ENCODE measurements at regions not wholly inside any gene's neighbourhood (a gene's known extent, or its start where the extent isn't known, plus 50 kb on each side); places are given as distances from the start of the nearest gene placed in this dataset.

- DNase-seq (ENCODE audit: low read depth in 3 of 3, low spot score in 1 of 3), result no peak
These were observed 166.5 kb upstream of the PPP1R2C start for GRCh38 chrX:42944381-42944998.

- no peak for DNase-seq (ENCODE audit: low read depth in 3 of 3, low spot score in 1 of 3)
These were observed 168.7 kb upstream of the PPP1R2C start for GRCh38 chrX:42946544-42947194.

- DNase-seq (ENCODE audit: low read depth in 3 of 3, low spot score in 1 of 3), result no peak
These were observed 171.0 kb upstream of the PPP1R2C start for GRCh38 chrX:42948723-42949657.

GRCh38 chrX:42951747-42952146, 173.8 kb upstream of the PPP1R2C start:
- no peak for DNase-seq (ENCODE audit: low read depth in 3 of 3, low spot score in 1 of 3)

GRCh38 chrX:42952621-42953020, 174.7 kb upstream of the PPP1R2C start:
- DNase-seq (ENCODE audit: low read depth in 3 of 3, low spot score in 1 of 3), result no peak

- DNase-seq (ENCODE audit: low read depth in 3 of 3, low spot score in 1 of 3), result no peak
These were observed 176.9 kb upstream of the PPP1R2C start for GRCh38 chrX:42954880-42955279.

- no peak for DNase-seq (ENCODE audit: low read depth in 3 of 3, low spot score in 1 of 3)
These were observed 177.4 kb upstream of the PPP1R2C start for GRCh38 chrX:42955349-42955748.

- no peak for DNase-seq (ENCODE audit: low read depth in 3 of 3, low spot score in 1 of 3)
These were observed 189.8 kb upstream of the PPP1R2C start for GRCh38 chrX:42967681-42968300.

- DNase-seq (ENCODE audit: low read depth in 3 of 3, low spot score in 1 of 3), result no peak
These were observed 195.4 kb upstream of the PPP1R2C start for GRCh38 chrX:42973321-42973720.

GRCh38 chrX:42975906-42976305, 197.9 kb upstream of the PPP1R2C start:
- no peak for DNase-seq (ENCODE audit: low read depth in 3 of 3, low spot score in 1 of 3)

GRCh38 chrX:42976746-42977366, 198.9 kb upstream of the PPP1R2C start:
- DNase-seq (ENCODE audit: low read depth in 3 of 3, low spot score in 1 of 3), result no peak

- no peak for DNase-seq (ENCODE audit: low read depth in 3 of 3, low spot score in 1 of 3)
These were observed 200.9 kb upstream of the PPP1R2C start for GRCh38 chrX:42978655-42979379.

- no peak for DNase-seq (ENCODE audit: low read depth in 3 of 3, low spot score in 1 of 3)
These were observed 210.7 kb upstream of the PPP1R2C start for GRCh38 chrX:42988700-42989099.

- no peak for DNase-seq (ENCODE audit: low read depth in 3 of 3, low spot score in 1 of 3)
These were observed 214.4 kb upstream of the PPP1R2C start for GRCh38 chrX:42992199-42992943.

- DNase-seq (ENCODE audit: low read depth in 3 of 3, low spot score in 1 of 3), result no peak
These were observed 218.9 kb upstream of the PPP1R2C start for GRCh38 chrX:42996861-42997260.

GRCh38 chrX:43000121-43000520, 222.2 kb upstream of the PPP1R2C start:
- no peak for DNase-seq (ENCODE audit: low read depth in 3 of 3, low spot score in 1 of 3)

- no peak for DNase-seq (ENCODE audit: low read depth in 3 of 3, low spot score in 1 of 3)
These were observed 224.7 kb upstream of the PPP1R2C start for GRCh38 chrX:43002526-43003203.

GRCh38 chrX:43003204-43003565, 225.2 kb upstream of the PPP1R2C start:
- no peak for DNase-seq (ENCODE audit: low read depth in 3 of 3, low spot score in 1 of 3)

- no peak for DNase-seq (ENCODE audit: low read depth in 3 of 3, low spot score in 1 of 3)
These were observed 226.0 kb upstream of the PPP1R2C start for GRCh38 chrX:43003939-43004338.
